Activated naive CD4-positive, alpha-beta T cell treated with Interleukin-2 at 50 U/mL for 16 hours (primary cell): ENCODE measurements at regions not wholly inside any gene's neighbourhood (a gene's known extent, or its start where the extent isn't known, plus 50 kb on each side); places are given as distances from the start of the nearest gene placed in this dataset.
A peak's percentile ranks its signal among the peaks of the same experiment; 100 is the strongest.

ENCODE experiments used
- DNase-seq: peaks from one replicate; pipeline ENCODE4 v3.0.0-alpha.2; 2020

GRCh38 chr1:60984062-60984799 is 98.1 kb upstream of the NFIA start:
- no peak for DNase-seq

GRCh38 chr1:60983701-60984061 is 98.7 kb upstream of the NFIA start:
- no peak for DNase-seq

DNA sequence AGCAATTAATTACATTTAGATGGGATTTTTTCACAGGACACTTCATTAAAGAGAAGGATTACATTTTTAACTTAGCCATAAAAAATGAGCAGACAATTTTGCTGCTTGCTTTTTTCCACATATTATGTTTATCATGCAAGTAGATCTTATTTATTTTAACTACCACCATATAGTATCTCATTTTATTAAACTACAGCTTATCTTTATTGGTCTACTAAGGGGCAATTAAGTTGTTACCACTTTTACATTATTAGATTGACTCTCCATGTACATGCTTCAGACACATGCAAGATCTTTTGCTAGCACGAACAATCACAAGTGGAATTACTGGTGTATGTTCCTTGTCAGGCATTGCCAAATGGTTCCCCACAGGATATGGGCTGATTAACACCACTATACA is 99.8 kb upstream of the NFIA start:
- DNase-seq = no peak

DNA sequence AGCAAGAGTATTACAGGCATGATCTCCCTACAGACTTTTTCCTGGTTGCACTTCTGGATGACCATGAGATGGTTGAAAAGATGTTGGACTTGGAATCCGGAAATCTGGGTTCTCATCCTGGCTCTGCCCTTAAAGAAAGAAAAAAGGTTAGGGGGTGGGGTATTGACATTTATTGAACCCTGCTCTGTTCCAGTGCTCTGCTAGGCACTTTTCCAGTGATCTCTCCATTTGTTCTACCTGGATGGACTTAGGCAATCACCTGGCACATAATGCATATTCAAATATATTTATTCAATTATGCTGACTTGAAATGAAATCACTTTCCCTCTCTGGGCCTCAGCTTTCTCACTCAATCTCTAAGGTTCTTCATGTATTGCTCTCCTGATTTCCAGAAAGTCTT is 101.0 kb upstream of the NFIA start:
- DNase-seq = no peak

GRCh38 chr1:60978421-60979357 is 103.7 kb upstream of the NFIA start:
- peak; percentile 34 for DNase-seq

GRCh38 chr1:60977661-60978060 is 104.7 kb upstream of the NFIA start:
- DNase-seq = no peak

- DNase-seq = no peak
Observed at GRCh38 chr1:60974524-60975372, 107.6 kb upstream of the NFIA start.

- DNase-seq = no peak
Observed at GRCh38 chr1:60973668-60974067, 108.7 kb upstream of the NFIA start.

DNA sequence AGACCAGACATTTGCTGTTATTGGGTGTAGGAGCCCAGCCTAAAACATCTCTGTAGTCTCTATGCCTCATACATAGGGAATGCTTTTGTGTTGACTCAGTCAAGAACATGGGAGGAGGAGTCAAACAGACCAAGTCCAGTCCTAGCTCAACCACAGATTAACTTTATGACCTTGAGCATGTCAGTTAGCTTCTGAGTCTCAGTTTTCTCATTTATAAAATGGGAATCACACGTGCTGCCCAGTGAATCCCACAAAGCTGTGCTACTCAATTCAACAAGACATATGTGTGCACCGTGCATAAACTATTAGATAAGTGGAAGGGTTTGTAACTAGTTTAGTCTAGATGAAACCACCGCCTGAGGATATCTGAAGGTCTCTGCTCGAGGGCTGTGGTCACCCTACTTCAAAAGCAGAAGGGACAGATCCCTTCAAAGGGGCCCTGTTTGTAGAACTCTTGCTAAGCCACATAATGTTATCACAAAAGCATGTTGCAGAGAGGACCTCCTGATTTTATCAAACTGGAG is 109.5 kb upstream of the NFIA start:
- no peak for DNase-seq

DNA sequence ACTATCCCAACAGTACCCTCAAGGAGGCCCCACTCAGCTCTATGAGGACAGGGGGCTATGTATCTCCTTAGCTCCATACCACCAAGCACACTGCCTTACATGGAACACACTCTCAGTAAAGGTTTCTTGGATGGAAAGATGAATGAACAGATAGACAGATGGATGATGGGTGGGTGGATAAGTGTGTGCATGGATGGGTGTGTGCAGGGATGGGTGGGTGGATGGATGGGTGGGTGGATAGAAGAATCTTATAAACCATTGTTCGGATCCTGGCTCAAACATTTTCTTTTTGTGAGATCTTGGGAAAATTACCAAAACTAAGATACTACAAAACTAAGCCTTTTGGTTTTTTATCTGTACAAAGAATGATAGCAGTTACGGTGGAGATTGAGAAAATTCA is 111.0 kb upstream of the NFIA start:
- DNase-seq = no peak

DNA sequence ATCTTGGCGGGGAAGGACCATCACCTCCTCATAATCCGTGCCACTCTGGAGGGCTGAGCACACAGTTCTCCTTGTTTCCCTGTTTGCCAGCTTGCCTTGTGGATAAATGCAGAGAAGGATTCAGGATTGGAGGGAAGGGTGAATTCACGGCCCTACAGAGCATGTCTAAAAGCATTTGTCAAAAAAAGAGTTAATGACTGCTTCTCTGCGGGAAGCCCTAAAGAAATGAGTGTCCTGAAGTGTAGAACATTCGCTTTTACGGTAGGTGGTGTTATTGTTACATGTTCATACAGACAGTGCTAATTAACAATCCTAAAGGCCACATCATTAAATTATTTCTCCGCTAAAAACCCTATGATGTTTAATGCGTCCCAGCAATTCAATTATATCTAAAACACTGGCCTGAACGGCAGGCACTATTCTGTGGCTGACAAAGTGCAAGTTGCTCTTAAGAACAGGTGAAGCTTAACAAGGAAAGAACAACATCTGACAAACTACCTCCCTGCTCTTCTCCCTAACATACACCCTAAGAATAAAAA is 112.3 kb upstream of the NFIA start:
- no peak for DNase-seq

DNA sequence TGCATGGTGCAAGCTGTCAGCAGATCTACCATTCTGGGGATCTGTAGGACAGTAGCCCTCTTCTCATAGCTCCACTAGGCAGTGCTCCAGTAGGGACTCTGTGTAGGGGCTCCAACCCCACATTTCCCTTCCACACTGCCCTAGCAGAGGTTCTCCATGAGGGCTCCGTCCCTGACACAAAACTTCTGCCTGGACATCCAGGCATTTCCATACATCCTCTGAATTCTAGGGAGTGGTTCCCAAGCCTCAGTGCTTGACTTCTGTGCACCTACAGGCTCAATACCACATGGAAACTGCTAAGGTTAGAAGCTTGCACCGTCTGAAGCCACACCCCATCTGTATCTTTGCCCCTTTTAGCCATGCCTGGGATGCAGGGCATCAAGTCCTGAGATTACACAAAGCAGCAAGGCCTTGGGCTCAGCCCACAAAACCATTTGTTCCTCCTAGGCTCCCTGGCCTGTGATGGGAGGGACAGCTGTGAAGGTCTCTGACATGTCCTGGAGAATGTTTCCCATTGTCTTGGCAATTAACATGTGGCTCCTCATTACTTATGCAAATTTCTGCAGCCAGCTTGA is 117.0 kb upstream of the NFIA start:
- DNase-seq = no peak

DNA sequence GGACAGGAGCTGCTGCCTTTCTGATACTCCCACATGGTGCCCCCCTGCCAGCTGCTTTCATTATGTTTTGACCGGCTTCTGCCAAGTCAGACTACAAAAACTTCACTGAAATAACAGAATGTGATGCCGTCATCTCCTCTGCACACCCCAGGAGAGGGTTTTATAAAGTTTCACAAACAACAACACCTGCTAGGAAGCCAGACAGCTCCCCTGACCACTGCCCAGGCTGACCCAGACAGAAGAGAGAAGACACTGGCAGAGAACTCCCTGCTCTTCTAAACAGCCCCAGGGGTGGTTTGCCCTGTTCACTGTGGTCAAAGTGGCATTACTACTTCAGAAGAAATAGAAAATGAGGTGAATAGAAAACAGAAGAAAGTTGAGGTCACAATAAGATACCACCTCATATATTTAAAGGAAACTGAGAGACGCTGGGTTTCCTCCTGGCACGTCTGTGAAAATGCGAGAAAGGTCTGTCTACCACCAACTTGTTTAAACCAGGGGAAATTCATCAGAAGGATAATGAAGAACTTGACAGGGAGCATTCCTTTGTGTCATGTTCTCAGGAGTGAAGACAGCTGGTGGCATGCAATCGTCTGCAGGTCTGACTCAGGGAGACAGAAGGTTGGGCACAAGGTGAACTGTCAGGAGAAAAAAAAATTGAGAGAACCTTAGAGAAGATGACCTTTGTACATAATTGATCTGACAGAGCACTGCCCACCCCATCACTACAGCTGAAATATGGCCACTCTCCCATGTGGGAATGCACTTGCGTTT is 119.0 kb upstream of the NFIA start:
- DNase-seq = no peak

DNA sequence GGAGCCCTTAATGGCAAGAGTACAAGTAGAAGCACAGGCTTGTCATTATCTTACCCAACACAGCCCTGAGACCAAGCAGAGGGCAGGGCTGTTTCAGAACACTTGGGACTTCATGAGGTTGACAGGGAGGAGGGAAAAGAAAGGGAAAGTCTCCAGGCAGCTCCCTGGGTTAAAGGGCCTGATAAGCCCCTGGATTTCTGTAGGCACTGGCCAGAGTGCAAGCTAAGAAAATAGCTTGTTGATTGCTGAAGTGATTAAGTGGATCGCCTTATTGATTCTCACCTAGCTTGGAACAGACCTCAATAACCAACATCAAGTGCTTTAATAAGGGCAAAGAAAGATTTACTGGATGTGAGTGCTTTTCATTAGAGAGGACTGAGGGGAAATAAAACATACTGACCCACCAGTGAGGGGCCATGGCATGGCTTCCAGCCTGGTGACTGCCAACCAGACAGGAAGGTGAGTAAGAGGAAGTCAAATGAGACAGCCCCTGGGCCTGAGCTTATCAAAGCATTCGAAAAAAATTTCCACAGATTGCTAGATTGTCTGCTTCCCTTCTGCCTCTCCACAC is 121.4 kb upstream of the NFIA start:
- DNase-seq = no peak

- no peak for DNase-seq
Observed at GRCh38 chr1:60959701-60960100, 122.7 kb upstream of the NFIA start.

GRCh38 chr1:60958001-60958400 is 124.4 kb upstream of the NFIA start:
- DNase-seq = no peak

DNA sequence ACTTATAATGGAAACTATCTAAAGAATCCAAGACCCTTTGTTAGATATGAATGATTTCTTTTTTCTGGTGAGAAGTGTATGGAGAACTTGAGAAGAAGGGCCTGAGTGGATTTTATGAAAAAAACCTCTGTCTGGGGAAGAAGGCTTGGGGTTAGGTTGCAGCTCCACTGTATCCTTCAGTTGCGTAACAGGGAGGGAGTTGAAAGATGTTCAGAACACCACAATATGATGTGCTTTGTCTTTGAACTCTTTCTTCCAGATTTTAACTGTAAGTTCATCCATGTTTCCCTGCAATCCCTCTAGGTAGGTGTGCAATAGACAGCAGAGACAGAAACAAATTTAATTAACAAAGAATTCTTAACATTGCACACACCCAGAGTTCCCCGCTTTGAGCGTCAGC is 125.8 kb upstream of the NFIA start:
- no peak for DNase-seq

DNA sequence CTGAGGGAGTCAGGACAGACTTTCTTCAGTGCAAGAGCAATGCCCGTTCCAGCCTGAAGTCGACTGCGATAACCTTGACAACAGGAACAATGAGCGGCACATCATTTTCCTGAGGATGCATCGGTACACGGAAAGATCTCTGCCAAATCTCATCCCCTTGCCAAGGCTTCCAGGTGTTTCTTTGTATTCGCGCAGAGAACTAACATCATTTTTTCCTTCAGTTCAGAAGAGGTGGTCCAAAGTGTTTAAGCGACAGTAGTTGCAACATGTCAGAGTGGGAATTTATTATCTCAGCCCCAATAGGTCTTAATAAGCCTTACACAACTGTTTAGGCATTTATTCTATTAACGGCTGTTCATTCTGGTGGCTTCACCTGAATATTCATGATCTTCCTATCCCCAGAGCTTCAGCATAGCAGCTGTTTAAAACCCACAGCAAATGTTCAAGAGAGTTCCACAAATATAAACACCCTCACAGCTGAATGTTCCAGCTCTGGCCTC is 129.7 kb upstream of the NFIA start:
- DNase-seq = no peak

DNA sequence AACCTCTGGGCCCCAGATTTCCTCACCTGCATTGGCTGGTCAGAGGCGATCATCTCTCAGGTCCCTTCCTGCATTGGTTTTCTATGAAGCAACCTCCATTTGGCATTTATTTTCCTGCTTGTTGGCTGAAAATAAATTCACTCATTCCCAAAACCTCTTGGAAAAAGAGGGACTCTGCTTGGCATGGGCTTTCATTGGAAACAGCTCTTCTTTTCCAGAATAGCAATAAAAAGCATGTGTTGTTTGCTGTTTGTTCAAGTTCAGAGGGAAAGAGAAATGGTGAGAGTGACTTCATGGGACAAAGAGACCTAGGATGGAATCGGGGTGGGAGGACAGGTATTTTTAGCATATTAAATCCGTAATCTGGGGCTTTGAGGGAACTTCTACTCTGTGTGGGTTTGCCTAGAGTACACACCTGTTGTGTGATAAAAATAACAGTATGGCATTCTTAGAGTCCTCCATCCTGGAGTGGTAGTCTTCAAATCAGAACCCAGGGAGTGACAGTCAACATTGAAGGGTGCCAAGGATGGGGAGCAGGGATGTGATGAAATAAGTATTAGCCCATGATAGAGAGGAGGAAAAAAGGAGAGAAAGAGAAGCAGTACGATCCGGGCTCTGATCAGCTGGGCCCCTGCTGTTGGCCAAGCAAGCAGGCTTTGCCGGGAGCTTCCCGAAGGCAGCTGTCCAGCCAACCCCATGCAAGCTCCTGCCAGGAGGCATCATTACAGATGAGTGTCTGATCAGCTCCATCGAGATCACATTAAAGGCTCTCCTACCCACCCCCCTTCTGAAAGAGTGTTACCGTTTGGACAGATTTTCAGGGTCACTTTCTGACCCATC is 131.9 kb upstream of the NFIA start:
- DNase-seq = no peak

GRCh38 chr1:60949826-60950197 is 132.5 kb upstream of the NFIA start:
- DNase-seq = no peak
